ENCODE measurements at regions not wholly inside any gene's neighbourhood (a gene's known extent, or its start where the extent isn't known, plus 50 kb on each side); places are given as distances from the start of the nearest gene placed in this dataset.

GRCh38 chr10:22478555-22479334 lies 133.4 kb downstream of the SPAG6 start:
- intact Hi-C loops (cut with DNase I, micrococcal nuclease), result no loop called here
- H3K27me3 Mint-ChIP-seq, result peaks cover 61% of the 10 kb centered on the region
- H3K27ac ChIP-seq (ENCODE audit: low read depth in 1 of 2, low read length in 2 of 2), result no peak overlapping the region

GRCh38 chr10:22479419-22479818 lies 134.1 kb downstream of the SPAG6 start:
- no peak for TF ChIP-seq CTCF (IDR thresholded peaks at IDR 0.05)
- Mint-ChIP-seq H3K27me3 (peaks cover 54% of the 10 kb centered on the region), H3K4me3 (no peak overlapping the region), H3K36me3 (ENCODE audit: low read depth) (no peaks in the 10 kb centered on the region), H3K9me3 (no peaks in the 10 kb centered on the region), H3K4me1 (ENCODE audit: low read depth) (peaks cover 24% of the 10 kb centered on the region), H3K27ac (no peak overlapping the region)
- ATAC-seq (ENCODE audit: poor library complexity) (no peak), DNase-seq (no peak)
- Histone ChIP-seq H3K4me1 (ENCODE audit: insufficient read depth, low read length) (peaks cover 22% of the 10 kb centered on the region), H3K9me3 (ENCODE audit: control insufficient read depth in 1 of 2, insufficient read depth in 1 of 2, low read length in 2 of 2) (peaks cover 0 to 24% of the 10 kb centered on the region in 2 experiments), H3K27me3 (ENCODE audit: control insufficient read depth in 1 of 2, insufficient read depth in 2 of 2, low read length in 2 of 2) (peaks cover 29 to 41% of the 10 kb centered on the region in 2 experiments), H3K36me3 (ENCODE audit: insufficient read depth, low read length) (no peaks in the 10 kb centered on the region), H3K27ac (ENCODE audit: low read depth in 1 of 2, low read length in 2 of 2) (no peak overlapping the region), H3K4me3 (ENCODE audit: low read length) (no peak overlapping the region)
- intact Hi-C loops (cut with DNase I, micrococcal nuclease), result no loop called here
- ChIA-PET CTCF (no interaction called here), POLR2A (interaction anchor here (0.7 kb wide), 1 partner anchor 163 kb away, joined by 4 read pairs; the partner anchor contains the start of gene COMMD3)

More at GRCh38 chr10:22478555-22479334, 133.4 kb downstream of the SPAG6 start:
- POLR2A ChIA-PET, result interaction anchor here (0.7 kb wide), 1 partner anchor 162 kb away, joined by 4 read pairs; the partner anchor contains the start of gene COMMD3
- no peaks in the 10 kb centered on the region for H3K36me3 Mint-ChIP-seq (ENCODE audit: low read depth)
- H3K4me1 Mint-ChIP-seq (ENCODE audit: low read depth), result peaks cover 24% of the 10 kb centered on the region
- no peak overlapping the region for H3K27ac Mint-ChIP-seq
- Histone ChIP-seq H3K4me3 (ENCODE audit: low read length) (no peak overlapping the region), H3K36me3 (ENCODE audit: insufficient read depth, low read length) (no peaks in the 10 kb centered on the region), H3K9me3 (ENCODE audit: control insufficient read depth in 1 of 2, insufficient read depth in 1 of 2, low read length in 2 of 2) (peaks cover 0 to 24% of the 10 kb centered on the region in 2 experiments), H3K27me3 (ENCODE audit: control insufficient read depth in 1 of 2, insufficient read depth in 2 of 2, low read length in 2 of 2) (peaks cover 29 to 48% of the 10 kb centered on the region in 2 experiments), H3K4me1 (ENCODE audit: insufficient read depth, low read length) (peaks cover 22% of the 10 kb centered on the region)
- no peaks in the 10 kb centered on the region for H3K9me3 Mint-ChIP-seq
- ATAC-seq (ENCODE audit: poor library complexity), result no peak
- H3K4me3 Mint-ChIP-seq, result peak overlapping the region; percentile 35
- DNase-seq, result no peak
- TF ChIP-seq CTCF (IDR thresholded peaks at IDR 0.05), result no peak
- CTCF ChIA-PET, result no interaction called here

- POLR2A ChIA-PET, result no interaction called here
- intact Hi-C loops (cut with DNase I, micrococcal nuclease), result no loop called here
- H3K36me3 ChIP-seq (ENCODE audit: insufficient read depth, low read length), result no peaks in the 10 kb centered on the region
Observed at GRCh38 chr10:22481106-22481505, 135.8 kb downstream of the SPAG6 start.

More at GRCh38 chr10:22481106-22481505, 135.8 kb downstream of the SPAG6 start:
- peaks cover 16% of the 10 kb centered on the region for H3K4me1 Mint-ChIP-seq (ENCODE audit: low read depth)
- Histone ChIP-seq H3K27ac (ENCODE audit: low read depth in 1 of 2, low read length in 2 of 2) (no peak overlapping the region), H3K4me1 (ENCODE audit: insufficient read depth, low read length) (peaks cover 14% of the 10 kb centered on the region), H3K4me3 (ENCODE audit: low read length) (no peak overlapping the region), H3K9me3 (ENCODE audit: control insufficient read depth in 1 of 2, insufficient read depth in 1 of 2, low read length in 2 of 2) (peaks cover 0 to 18% of the 10 kb centered on the region in 2 experiments), H3K27me3 (ENCODE audit: control insufficient read depth in 1 of 2, insufficient read depth in 2 of 2, low read length in 2 of 2) (peaks cover 18 to 26% of the 10 kb centered on the region in 2 experiments)
- DNase-seq (no peak), ATAC-seq (ENCODE audit: poor library complexity) (no peak)
- no peak overlapping the region for H3K27ac Mint-ChIP-seq
- no peak for TF ChIP-seq CTCF (IDR thresholded peaks at IDR 0.05)
- H3K4me3 Mint-ChIP-seq, result no peak overlapping the region
- CTCF ChIA-PET, result no interaction called here
- peaks cover 38% of the 10 kb centered on the region for H3K27me3 Mint-ChIP-seq
- no peaks in the 10 kb centered on the region for H3K9me3 Mint-ChIP-seq
- H3K36me3 Mint-ChIP-seq (ENCODE audit: low read depth), result no peaks in the 10 kb centered on the region

All from CD4-positive, alpha-beta T cell (primary cell).